Skin epidermis (tissue), 12 donors: ENCODE measurements at regions not wholly inside any gene's neighbourhood (a gene's known extent, or its start where the extent isn't known, plus 50 kb on each side); places are given as distances from the start of the nearest gene placed in this dataset.
"Not testable (repeated sequence)": the region's sequence is repeated elsewhere in the genome, so short reads cannot be mapped to it uniquely, and the experiment has no call there.

Experiments used
- H3K27ac ChIP-seq, 21 experiments: fragments of 200-600 bp; sonication (generic) in 11 of 21; one replicate each; pipeline ENCODE4 v1.5.0; 2020; ENCODE audit warnings: mild to moderate bottlenecking in 3 of 21, inconsistent platforms in 2 of 21, moderate library complexity in 2 of 21
- H3K4me3 ChIP-seq, 7 experiments: fragments of 200-600 bp; sonication (generic) in 2 of 7; one replicate each; pipeline ENCODE4 v1.5.0; 2020; ENCODE audit warnings: inconsistent platforms in 2 of 7, mild to moderate bottlenecking in 2 of 7, moderate library complexity in 1 of 7

GRCh38 chr3:30518181-30518864 is 88.1 kb upstream of the TGFBR2 start:
- Histone ChIP-seq H3K27ac (peak overlapping the region in 11 of 21 experiments; percentile 2 to 77 (median 45)), H3K4me3 (no peak overlapping the region)

- H3K4me3 ChIP-seq, result no peak overlapping the region
- peak overlapping the region in 11 of 21 experiments; percentile 2 to 77 (median 45) for H3K27ac ChIP-seq
Observed at GRCh38 chr3:30518872-30519271, 87.5 kb upstream of the TGFBR2 start.

GRCh38 chr3:30520699-30521098 is 85.7 kb upstream of the TGFBR2 start:
- Histone ChIP-seq H3K4me3 (no peak overlapping the region), H3K27ac (peak overlapping the region in 14 of 21 experiments; percentile 1 to 77 (median 26))

- Histone ChIP-seq H3K4me3 (no peak overlapping the region), H3K27ac (peak overlapping the region in 11 of 21 experiments; percentile 3 to 71 (median 26))
Observed at GRCh38 chr3:30521156-30521715, 85.2 kb upstream of the TGFBR2 start.

GRCh38 chr3:30522476-30522875 is 83.9 kb upstream of the TGFBR2 start:
- peak overlapping the region in 1 of 21 experiments; percentile 7 for H3K27ac ChIP-seq
- no peak overlapping the region for H3K4me3 ChIP-seq

- no peak overlapping the region for H3K27ac ChIP-seq
Observed at GRCh38 chr3:30523366-30523765, 83.0 kb upstream of the TGFBR2 start.

GRCh38 chr3:30524357-30525040 is 81.9 kb upstream of the TGFBR2 start:
- Histone ChIP-seq H3K27ac (no peak overlapping the region), H3K4me3 (no peak overlapping the region)

More at GRCh38 chr3:30523366-30523765, 83.0 kb upstream of the TGFBR2 start:
- no peak overlapping the region for H3K4me3 ChIP-seq

GRCh38 chr3:30526031-30526430 is 80.4 kb upstream of the TGFBR2 start:
- Histone ChIP-seq H3K27ac (no peak overlapping the region), H3K4me3 (no peak overlapping the region)

- peak overlapping the region in 1 of 21 experiments; percentile 22 for H3K27ac ChIP-seq
- H3K4me3 ChIP-seq, result no peak overlapping the region
Observed at GRCh38 chr3:30527186-30527585, 79.2 kb upstream of the TGFBR2 start.

GRCh38 chr3:30527720-30528119 is 78.7 kb upstream of the TGFBR2 start:
- H3K27ac ChIP-seq, result peak overlapping the region in 1 of 21 experiments; percentile 22

GRCh38 chr3:30530084-30530483 is 76.3 kb upstream of the TGFBR2 start:
- H3K27ac ChIP-seq, result no peak overlapping the region
- H3K4me3 ChIP-seq, result no peak overlapping the region

More at GRCh38 chr3:30527720-30528119, 78.7 kb upstream of the TGFBR2 start:
- no peak overlapping the region for H3K4me3 ChIP-seq

GRCh38 chr3:30531017-30531570 is 75.3 kb upstream of the TGFBR2 start:
- Histone ChIP-seq H3K27ac (no peak overlapping the region), H3K4me3 (no peak overlapping the region)

GRCh38 chr3:30535525-30535924 is 70.9 kb upstream of the TGFBR2 start:
- Histone ChIP-seq H3K4me3 (no peak overlapping the region), H3K27ac (peak overlapping the region in 1 of 21 experiments; percentile 27)

- H3K27ac ChIP-seq, result peak overlapping the region in 4 of 21 experiments; percentile 33 to 45 (median 42)
Observed at GRCh38 chr3:30538791-30539190, 67.6 kb upstream of the TGFBR2 start.

GRCh38 chr3:30539206-30539605 is 67.2 kb upstream of the TGFBR2 start:
- H3K27ac ChIP-seq, result peak overlapping the region in 3 of 21 experiments; percentile 33 to 40 (median 40)
- no peak overlapping the region for H3K4me3 ChIP-seq

More at GRCh38 chr3:30538791-30539190, 67.6 kb upstream of the TGFBR2 start:
- H3K4me3 ChIP-seq, result no peak overlapping the region

- peak overlapping the region in 1 of 21 experiments; percentile 40 for H3K27ac ChIP-seq
- no peak overlapping the region for H3K4me3 ChIP-seq
Observed at GRCh38 chr3:30539772-30540171, 66.6 kb upstream of the TGFBR2 start.

GRCh38 chr3:30541156-30541555 is 65.2 kb upstream of the TGFBR2 start:
- H3K4me3 ChIP-seq, result not testable (repeated sequence)

GRCh38 chr3:30542897-30543296 is 63.5 kb upstream of the TGFBR2 start:
- no peak overlapping the region for H3K4me3 ChIP-seq
- no peak overlapping the region for H3K27ac ChIP-seq

More at GRCh38 chr3:30541156-30541555, 65.2 kb upstream of the TGFBR2 start:
- H3K27ac ChIP-seq, result not testable (repeated sequence)

GRCh38 chr3:30544812-30545211 is 61.6 kb upstream of the TGFBR2 start:
- H3K27ac ChIP-seq, result peak overlapping the region in 2 of 21 experiments; percentile 10 to 28

GRCh38 chr3:30546934-30547333 is 59.5 kb upstream of the TGFBR2 start:
- Histone ChIP-seq H3K4me3 (no peak overlapping the region), H3K27ac (no peak overlapping the region)

More at GRCh38 chr3:30544812-30545211, 61.6 kb upstream of the TGFBR2 start:
- H3K4me3 ChIP-seq, result no peak overlapping the region
